GM23338 (cell line): ENCODE measurements at regions not wholly inside any gene's neighbourhood (a gene's known extent, or its start where the extent isn't known, plus 50 kb on each side); places are given as distances from the start of the nearest gene placed in this dataset.

Experiments
- ATAC-seq: fragments of 200-7000 bp; cut with Tn5 transposase; 3 replicates; pipeline ENCODE4 v1.9.1; 2020
- DNase-seq: peaks from one replicate; pipeline ENCODE4 v3.0.0-alpha.2; 2015; ENCODE audit warnings: low spot score
- H2AFZ ChIP-seq: fragments of 200-600 bp; sonication (generic); 2 replicates; pipeline ENCODE4 v1.8.0; 2016; ENCODE audit warnings: antibody characterized with exemption, mild to moderate bottlenecking, moderate library complexity
- H3F3A ChIP-seq: fragments of 200-600 bp; sonication (generic); replicated peaks from 2 replicates; pipeline ENCODE4 v1.8.0; 2017; ENCODE audit warnings: antibody characterized with exemption, mixed run types, low read depth
- H3K27ac ChIP-seq: fragments of 200-600 bp; sonication (generic); 2 replicates; pipeline ENCODE4 v1.6.1; 2016; ENCODE audit warnings: low read depth
- H3K27me3 ChIP-seq: fragments of 200-600 bp; sonication (generic); 2 replicates; pipeline ENCODE4 v1.8.0; 2016; ENCODE audit warnings: mild to moderate bottlenecking, mixed run types, moderate library complexity; ENCODE audit not compliant: insufficient read depth
- H3K36me3 ChIP-seq: fragments of 200-600 bp; sonication (generic); 2 replicates; pipeline ENCODE4 v1.8.0; 2016; ENCODE audit warnings: mild to moderate bottlenecking; ENCODE audit not compliant: insufficient read depth
- H3K4me1 ChIP-seq: fragments of 200-600 bp; sonication (generic); 2 replicates; pipeline ENCODE4 v1.8.0; 2016; ENCODE audit warnings: mild to moderate bottlenecking, moderate library complexity; ENCODE audit not compliant: insufficient read depth
- H3K4me2 ChIP-seq: fragments of 200-600 bp; sonication (generic); 2 replicates; pipeline ENCODE4 v1.7.1; 2017; ENCODE audit warnings: mixed run types
- H3K4me3 ChIP-seq: fragments of 200-600 bp; sonication (generic); 2 replicates; pipeline ENCODE4 v1.6.1; 2016; ENCODE audit warnings: mixed run types
- H3K79me2 ChIP-seq: fragments of 200-600 bp; sonication (generic); replicated peaks from 2 replicates; pipeline ENCODE4 v1.8.0; 2017; ENCODE audit warnings: mild to moderate bottlenecking; ENCODE audit not compliant: insufficient read depth
- H3K9me2 ChIP-seq: fragments of 200-600 bp; sonication (generic); 2 replicates; pipeline ENCODE4 v1.8.0; 2017; ENCODE audit not compliant: insufficient read depth
- H4K20me1 ChIP-seq: fragments of 200-600 bp; sonication (generic); replicated peaks from 2 replicates; pipeline ENCODE4 v1.8.0; 2017; ENCODE audit warnings: mild to moderate bottlenecking; ENCODE audit not compliant: insufficient read depth
- H3K27ac Mint-ChIP-seq: 2 replicates; pipeline ENCODE4 v1.8.0; 2020; ENCODE audit warnings: inconsistent platforms, mild to moderate bottlenecking, moderate library complexity, mixed read lengths
- H3K27me3 Mint-ChIP-seq: 3 replicates; pipeline ENCODE4 v1.8.0; 2022; ENCODE audit warnings: low read depth, mild to moderate bottlenecking, moderate library complexity, mixed read lengths, inconsistent platforms; ENCODE audit not compliant: insufficient read depth, poor library complexity
- H3K36me3 Mint-ChIP-seq: 3 replicates; pipeline ENCODE4 v1.8.0; 2021; ENCODE audit warnings: low read depth, mild to moderate bottlenecking, inconsistent platforms, moderate library complexity, mixed read lengths
- H3K4me1 Mint-ChIP-seq: 3 replicates; pipeline ENCODE4 v1.8.0; 2020; ENCODE audit warnings: mild to moderate bottlenecking, inconsistent platforms, mixed read lengths
- H3K4me3 Mint-ChIP-seq: 3 replicates; pipeline ENCODE4 v1.8.0; 2021; ENCODE audit warnings: moderate library complexity, mild to moderate bottlenecking, inconsistent platforms, mixed read lengths
- H3K9me3 Mint-ChIP-seq: 3 replicates; pipeline ENCODE4 v1.8.0; 2020; ENCODE audit warnings: moderate library complexity, mild to moderate bottlenecking, inconsistent platforms, mixed read lengths
- CREB1 ChIP-seq: fragments of 250-450 bp; sonication (Bioruptor Pico); IDR thresholded peaks from 2 replicates; pipeline ENCODE4 v1.5.0; 2020; ENCODE audit warnings: low read depth, mild to moderate bottlenecking, moderate library complexity
- CTCF ChIP-seq, 2 experiments: fragments of 200-600 bp in 1 of 2; sonication (generic) in 1 of 2; conservative IDR thresholded peaks; 2 replicates each; pipeline versions ENCODE4 v1.5.1 to v1.6.1; 2016 to 2017; ENCODE audit warnings: antibody characterized with exemption in 2 of 2, low read depth in 2 of 2, mild to moderate bottlenecking in 2 of 2, moderate library complexity in 1 of 2
- EZH2 ChIP-seq: fragments of 200-600 bp; sonication (generic); IDR thresholded peaks from one replicate; pipeline ENCODE4 v1.8.0; 2017; ENCODE audit warnings: antibody characterized with exemption, mild to moderate bottlenecking, low read depth; ENCODE audit not compliant: unreplicated experiment
- EZH2phosphoT487 ChIP-seq: fragments of 200-600 bp; sonication (generic); IDR thresholded peaks from one replicate; pipeline ENCODE4 v1.8.1; 2018; ENCODE audit warnings: antibody characterized with exemption; ENCODE audit not compliant: unreplicated experiment
- JUNB ChIP-seq: IDR thresholded peaks from one replicate; pipeline ENCODE4 v1.6.1; 2016; ENCODE audit warnings: antibody characterized with exemption; ENCODE audit not compliant: unreplicated experiment
- NANOG ChIP-seq: IDR thresholded peaks from 2 replicates; pipeline ENCODE4 v1.6.1; 2016; ENCODE audit warnings: antibody characterized with exemption, borderline replicate concordance
- POLR2AphosphoS5 ChIP-seq: IDR thresholded peaks from 2 replicates; pipeline ENCODE4 v1.6.1; 2016; ENCODE audit warnings: antibody characterized with exemption, low read depth
- STAT1 ChIP-seq: IDR thresholded peaks from one replicate; pipeline ENCODE4 v1.6.1; 2016; ENCODE audit warnings: antibody characterized with exemption; ENCODE audit not compliant: unreplicated experiment
- ZNF114 ChIP-seq: fragments of 250-450 bp; sonication (Bioruptor Pico); IDR thresholded peaks from 2 replicates; pipeline ENCODE4 v1.5.0; 2020; ENCODE audit warnings: mild to moderate bottlenecking, moderate library complexity
- ZNF331 ChIP-seq: fragments of 250-450 bp; sonication (Bioruptor Pico); IDR thresholded peaks from 2 replicates; pipeline ENCODE4 v1.5.0; 2020; ENCODE audit warnings: low read depth, mild to moderate bottlenecking, moderate library complexity
- TF ChIP-seq, protein P1 (sequence below): fragments of 250-450 bp; sonication (Bioruptor Pico); IDR thresholded peaks from 2 replicates; pipeline ENCODE4 v1.5.0; 2020; ENCODE audit warnings: mild to moderate bottlenecking, moderate library complexity
- TF ChIP-seq, protein P2 (sequence below): IDR thresholded peaks from 2 replicates; pipeline ENCODE4 v1.6.1; 2016; ENCODE audit warnings: antibody characterized with exemption
- TF ChIP-seq, protein P3 (sequence below): IDR thresholded peaks from one replicate; pipeline ENCODE4 v1.6.1; 2018; ENCODE audit warnings: antibody characterized with exemption; ENCODE audit not compliant: unreplicated experiment

DNA sequence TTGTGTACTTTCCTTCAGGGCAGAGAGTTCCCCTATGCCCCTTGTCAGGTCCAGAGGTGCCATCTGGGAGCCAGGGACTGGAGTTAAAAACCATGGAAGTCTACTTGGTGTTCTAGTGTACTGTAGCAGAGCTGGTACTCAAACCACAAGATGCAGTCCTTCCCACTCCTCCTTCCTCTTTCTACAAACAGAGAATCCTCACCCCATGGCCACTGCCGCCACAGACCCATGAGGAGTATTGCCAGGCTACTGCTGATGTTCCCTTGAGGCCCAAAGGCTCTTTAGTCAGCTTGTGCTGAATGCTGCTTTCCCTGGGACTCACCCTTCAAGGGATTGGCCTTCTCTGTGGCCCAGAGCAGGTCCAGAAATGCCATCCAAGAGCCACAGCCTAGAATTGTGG is 229.2 kb upstream of the ZPLD1 start:
- no peak overlapping the region for H3K27ac Mint-ChIP-seq
- H3K36me3 ChIP-seq = no peaks in the 10 kb centered on the region
- H3K27me3 Mint-ChIP-seq = peaks cover 4% of the 10 kb centered on the region
- ATAC-seq (no peak), DNase-seq (no peak)
- peaks cover 13% of the 10 kb centered on the region; the same call in 2 of the 3 replicates for H3K36me3 Mint-ChIP-seq
- no peak overlapping the region for H3K4me3 Mint-ChIP-seq
- peaks cover 25% of the 10 kb centered on the region for H3K4me1 Mint-ChIP-seq
- peak overlapping the region; percentile 3; the same call in 1 of the 2 replicates for H2AFZ ChIP-seq
- no peaks in the 10 kb centered on the region for H3F3A ChIP-seq
- no peak overlapping the region for H3K27ac ChIP-seq
- TF ChIP-seq EZH2phosphoT487 = no peak
- TF ChIP-seq, protein P1, sequence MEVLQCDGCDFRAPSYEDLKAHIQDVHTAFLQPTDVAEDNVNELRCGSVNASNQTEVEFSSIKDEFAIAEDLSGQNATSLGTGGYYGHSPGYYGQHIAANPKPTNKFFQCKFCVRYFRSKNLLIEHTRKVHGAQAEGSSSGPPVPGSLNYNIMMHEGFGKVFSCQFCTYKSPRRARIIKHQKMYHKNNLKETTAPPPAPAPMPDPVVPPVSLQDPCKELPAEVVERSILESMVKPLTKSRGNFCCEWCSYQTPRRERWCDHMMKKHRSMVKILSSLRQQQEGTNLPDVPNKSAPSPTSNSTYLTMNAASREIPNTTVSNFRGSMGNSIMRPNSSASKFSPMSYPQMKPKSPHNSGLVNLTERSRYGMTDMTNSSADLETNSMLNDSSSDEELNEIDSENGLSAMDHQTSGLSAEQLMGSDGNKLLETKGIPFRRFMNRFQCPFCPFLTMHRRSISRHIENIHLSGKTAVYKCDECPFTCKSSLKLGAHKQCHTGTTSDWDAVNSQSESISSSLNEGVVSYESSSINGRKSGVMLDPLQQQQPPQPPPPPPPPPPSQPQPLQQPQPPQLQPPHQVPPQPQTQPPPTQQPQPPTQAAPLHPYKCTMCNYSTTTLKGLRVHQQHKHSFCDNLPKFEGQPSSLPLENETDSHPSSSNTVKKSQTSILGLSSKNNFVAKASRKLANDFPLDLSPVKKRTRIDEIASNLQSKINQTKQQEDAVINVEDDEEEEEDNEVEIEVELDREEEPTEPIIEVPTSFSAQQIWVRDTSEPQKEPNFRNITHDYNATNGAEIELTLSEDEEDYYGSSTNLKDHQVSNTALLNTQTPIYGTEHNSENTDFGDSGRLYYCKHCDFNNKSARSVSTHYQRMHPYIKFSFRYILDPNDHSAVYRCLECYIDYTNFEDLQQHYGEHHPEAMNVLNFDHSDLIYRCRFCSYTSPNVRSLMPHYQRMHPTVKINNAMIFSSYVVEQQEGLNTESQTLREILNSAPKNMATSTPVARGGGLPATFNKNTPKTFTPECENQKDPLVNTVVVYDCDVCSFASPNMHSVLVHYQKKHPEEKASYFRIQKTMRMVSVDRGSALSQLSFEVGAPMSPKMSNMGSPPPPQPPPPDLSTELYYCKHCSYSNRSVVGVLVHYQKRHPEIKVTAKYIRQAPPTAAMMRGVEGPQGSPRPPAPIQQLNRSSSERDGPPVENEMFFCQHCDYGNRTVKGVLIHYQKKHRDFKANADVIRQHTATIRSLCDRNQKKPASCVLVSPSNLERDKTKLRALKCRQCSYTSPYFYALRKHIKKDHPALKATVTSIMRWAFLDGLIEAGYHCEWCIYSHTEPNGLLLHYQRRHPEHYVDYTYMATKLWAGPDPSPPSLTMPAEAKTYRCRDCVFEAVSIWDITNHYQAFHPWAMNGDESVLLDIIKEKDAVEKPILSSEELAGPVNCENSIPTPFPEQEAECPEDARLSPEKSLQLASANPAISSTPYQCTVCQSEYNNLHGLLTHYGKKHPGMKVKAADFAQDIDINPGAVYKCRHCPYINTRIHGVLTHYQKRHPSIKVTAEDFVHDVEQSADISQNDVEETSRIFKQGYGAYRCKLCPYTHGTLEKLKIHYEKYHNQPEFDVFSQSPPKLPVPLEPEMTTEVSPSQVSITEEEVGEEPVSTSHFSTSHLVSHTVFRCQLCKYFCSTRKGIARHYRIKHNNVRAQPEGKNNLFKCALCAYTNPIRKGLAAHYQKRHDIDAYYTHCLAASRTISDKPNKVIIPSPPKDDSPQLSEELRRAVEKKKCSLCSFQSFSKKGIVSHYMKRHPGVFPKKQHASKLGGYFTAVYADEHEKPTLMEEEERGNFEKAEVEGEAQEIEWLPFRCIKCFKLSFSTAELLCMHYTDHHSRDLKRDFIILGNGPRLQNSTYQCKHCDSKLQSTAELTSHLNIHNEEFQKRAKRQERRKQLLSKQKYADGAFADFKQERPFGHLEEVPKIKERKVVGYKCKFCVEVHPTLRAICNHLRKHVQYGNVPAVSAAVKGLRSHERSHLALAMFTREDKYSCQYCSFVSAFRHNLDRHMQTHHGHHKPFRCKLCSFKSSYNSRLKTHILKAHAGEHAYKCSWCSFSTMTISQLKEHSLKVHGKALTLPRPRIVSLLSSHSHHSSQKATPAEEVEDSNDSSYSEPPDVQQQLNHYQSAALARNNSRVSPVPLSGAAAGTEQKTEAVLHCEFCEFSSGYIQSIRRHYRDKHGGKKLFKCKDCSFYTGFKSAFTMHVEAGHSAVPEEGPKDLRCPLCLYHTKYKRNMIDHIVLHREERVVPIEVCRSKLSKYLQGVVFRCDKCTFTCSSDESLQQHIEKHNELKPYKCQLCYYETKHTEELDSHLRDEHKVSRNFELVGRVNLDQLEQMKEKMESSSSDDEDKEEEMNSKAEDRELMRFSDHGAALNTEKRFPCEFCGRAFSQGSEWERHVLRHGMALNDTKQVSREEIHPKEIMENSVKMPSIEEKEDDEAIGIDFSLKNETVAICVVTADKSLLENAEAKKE (CRISPR knock-in tag) = no peak
- no peak for TF ChIP-seq CTCF (conservative IDR thresholded peaks at IDR 0.05; ENCODE audit: low read depth in 2 of 2)
- TF ChIP-seq, protein P2, sequence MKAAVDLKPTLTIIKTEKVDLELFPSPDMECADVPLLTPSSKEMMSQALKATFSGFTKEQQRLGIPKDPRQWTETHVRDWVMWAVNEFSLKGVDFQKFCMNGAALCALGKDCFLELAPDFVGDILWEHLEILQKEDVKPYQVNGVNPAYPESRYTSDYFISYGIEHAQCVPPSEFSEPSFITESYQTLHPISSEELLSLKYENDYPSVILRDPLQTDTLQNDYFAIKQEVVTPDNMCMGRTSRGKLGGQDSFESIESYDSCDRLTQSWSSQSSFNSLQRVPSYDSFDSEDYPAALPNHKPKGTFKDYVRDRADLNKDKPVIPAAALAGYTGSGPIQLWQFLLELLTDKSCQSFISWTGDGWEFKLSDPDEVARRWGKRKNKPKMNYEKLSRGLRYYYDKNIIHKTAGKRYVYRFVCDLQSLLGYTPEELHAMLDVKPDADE = no peak
- TF ChIP-seq POLR2AphosphoS5 = no peak
- no peak for TF ChIP-seq NANOG
- TF ChIP-seq, protein P3, sequence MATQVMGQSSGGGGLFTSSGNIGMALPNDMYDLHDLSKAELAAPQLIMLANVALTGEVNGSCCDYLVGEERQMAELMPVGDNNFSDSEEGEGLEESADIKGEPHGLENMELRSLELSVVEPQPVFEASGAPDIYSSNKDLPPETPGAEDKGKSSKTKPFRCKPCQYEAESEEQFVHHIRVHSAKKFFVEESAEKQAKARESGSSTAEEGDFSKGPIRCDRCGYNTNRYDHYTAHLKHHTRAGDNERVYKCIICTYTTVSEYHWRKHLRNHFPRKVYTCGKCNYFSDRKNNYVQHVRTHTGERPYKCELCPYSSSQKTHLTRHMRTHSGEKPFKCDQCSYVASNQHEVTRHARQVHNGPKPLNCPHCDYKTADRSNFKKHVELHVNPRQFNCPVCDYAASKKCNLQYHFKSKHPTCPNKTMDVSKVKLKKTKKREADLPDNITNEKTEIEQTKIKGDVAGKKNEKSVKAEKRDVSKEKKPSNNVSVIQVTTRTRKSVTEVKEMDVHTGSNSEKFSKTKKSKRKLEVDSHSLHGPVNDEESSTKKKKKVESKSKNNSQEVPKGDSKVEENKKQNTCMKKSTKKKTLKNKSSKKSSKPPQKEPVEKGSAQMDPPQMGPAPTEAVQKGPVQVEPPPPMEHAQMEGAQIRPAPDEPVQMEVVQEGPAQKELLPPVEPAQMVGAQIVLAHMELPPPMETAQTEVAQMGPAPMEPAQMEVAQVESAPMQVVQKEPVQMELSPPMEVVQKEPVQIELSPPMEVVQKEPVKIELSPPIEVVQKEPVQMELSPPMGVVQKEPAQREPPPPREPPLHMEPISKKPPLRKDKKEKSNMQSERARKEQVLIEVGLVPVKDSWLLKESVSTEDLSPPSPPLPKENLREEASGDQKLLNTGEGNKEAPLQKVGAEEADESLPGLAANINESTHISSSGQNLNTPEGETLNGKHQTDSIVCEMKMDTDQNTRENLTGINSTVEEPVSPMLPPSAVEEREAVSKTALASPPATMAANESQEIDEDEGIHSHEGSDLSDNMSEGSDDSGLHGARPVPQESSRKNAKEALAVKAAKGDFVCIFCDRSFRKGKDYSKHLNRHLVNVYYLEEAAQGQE = no peak
- TF ChIP-seq EZH2 = no peak
- TF ChIP-seq JUNB = no peak
- TF ChIP-seq CREB1 (CRISPR knock-in tag) = no peak
- TF ChIP-seq ZNF114 (CRISPR knock-in tag) = no peak
- TF ChIP-seq ZNF331 (CRISPR knock-in tag) = no peak
- TF ChIP-seq STAT1 = no peak
- no peaks in the 10 kb centered on the region for H3K79me2 ChIP-seq
- H4K20me1 ChIP-seq = no peaks in the 10 kb centered on the region
- no peak overlapping the region for H3K4me2 ChIP-seq
- no peak overlapping the region for H3K4me3 ChIP-seq
- H3K27me3 ChIP-seq = no peaks in the 10 kb centered on the region
- H3K9me3 Mint-ChIP-seq = peaks cover 13% of the 10 kb centered on the region
- H3K9me2 ChIP-seq = 0 out of 2 replicates have a peak, but pooled peaks cover 5% of the 10 kb centered on the region
- 0 out of 2 replicates have a peak, but pooled peaks cover 4% of the 10 kb centered on the region for H3K4me1 ChIP-seq
